ENCODE measurements at regions not wholly inside any gene's neighbourhood (a gene's known extent, or its start where the extent isn't known, plus 50 kb on each side); places are given as distances from the start of the nearest gene placed in this dataset.

DNA sequence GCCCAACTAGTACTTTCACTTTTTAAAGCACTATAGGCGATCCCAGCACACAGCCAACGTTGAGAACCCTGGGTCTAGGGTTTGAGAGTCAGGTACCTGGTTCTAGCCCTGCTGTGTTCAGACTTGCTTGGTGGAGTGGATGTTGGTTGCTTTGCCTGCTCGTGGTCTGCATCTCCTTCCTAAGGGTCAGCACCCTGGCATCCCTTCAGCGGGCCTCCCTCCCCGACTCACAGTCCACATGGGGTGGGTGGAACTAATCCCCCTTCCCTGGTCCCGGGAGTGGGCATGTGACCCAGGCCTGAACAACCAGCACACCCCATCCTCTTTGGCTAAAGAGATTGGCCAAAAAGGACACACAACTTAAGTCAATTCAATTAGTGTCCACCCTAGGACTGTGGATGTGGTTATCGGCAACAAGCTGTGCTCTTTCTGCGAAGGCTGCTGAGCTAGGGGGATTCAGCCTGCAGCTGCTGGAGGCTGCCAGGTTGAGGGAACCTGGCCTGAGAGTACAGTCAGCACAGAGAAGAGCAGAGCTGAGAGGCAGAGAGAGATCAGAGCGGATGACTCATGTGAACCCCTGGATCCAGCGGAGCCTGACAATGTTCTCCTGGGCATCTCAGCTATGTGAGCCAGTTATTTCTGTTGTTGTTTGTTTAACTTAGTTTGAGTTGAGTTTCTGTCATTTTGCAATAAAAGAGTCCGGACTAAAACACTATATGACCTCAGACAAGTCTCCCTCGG lies 138.9 kb downstream of the ACTL8 start:
- no peak for TF ChIP-seq POLR2A (IDR thresholded peaks at IDR 0.05)
- TF ChIP-seq, protein P1, sequence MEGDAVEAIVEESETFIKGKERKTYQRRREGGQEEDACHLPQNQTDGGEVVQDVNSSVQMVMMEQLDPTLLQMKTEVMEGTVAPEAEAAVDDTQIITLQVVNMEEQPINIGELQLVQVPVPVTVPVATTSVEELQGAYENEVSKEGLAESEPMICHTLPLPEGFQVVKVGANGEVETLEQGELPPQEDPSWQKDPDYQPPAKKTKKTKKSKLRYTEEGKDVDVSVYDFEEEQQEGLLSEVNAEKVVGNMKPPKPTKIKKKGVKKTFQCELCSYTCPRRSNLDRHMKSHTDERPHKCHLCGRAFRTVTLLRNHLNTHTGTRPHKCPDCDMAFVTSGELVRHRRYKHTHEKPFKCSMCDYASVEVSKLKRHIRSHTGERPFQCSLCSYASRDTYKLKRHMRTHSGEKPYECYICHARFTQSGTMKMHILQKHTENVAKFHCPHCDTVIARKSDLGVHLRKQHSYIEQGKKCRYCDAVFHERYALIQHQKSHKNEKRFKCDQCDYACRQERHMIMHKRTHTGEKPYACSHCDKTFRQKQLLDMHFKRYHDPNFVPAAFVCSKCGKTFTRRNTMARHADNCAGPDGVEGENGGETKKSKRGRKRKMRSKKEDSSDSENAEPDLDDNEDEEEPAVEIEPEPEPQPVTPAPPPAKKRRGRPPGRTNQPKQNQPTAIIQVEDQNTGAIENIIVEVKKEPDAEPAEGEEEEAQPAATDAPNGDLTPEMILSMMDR (IDR thresholded peaks at IDR 0.05): no peak

Data from tibial nerve (tissue), 3 donors.